HG03442 (cell line): ENCODE measurements at regions not wholly inside any gene's neighbourhood (a gene's known extent, or its start where the extent isn't known, plus 50 kb on each side); places are given as distances from the start of the nearest gene placed in this dataset.

Experiments
- ATAC-seq: cut with Tn5 transposase; IDR thresholded peaks from one replicate; pipeline ENCODE4 v1.9.1; 2021; ENCODE audit warnings: mild to moderate bottlenecking, moderate library complexity; ENCODE audit not compliant: unreplicated experiment

GRCh38 chr11:104365676-104366075 is 201.7 kb upstream of the PDGFD start:
- no peak for ATAC-seq

DNA sequence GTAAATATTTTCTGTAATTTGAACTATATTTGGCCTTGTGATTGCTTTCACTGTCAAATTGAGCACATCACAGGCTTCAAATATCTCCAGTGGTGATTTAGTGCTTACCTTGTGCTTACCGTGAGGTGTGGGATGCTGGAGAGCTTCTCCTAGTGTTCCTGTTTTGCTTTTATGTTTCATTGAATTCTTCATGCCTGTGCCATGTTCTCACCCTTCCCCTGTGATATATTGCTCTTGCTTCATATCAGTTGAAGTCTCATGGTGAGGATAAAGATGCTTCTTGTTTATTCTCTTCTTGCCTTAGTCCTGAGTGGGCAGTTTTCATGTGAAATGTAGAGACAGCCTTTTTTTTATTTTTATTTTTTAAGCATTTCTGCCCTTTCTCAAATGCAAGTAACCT is 198.0 kb upstream of the PDGFD start:
- no peak for ATAC-seq

- no peak for ATAC-seq
Measured at GRCh38 chr11:104352036-104352435, 188.1 kb upstream of the PDGFD start.

GRCh38 chr11:104343578-104343977 is 179.6 kb upstream of the PDGFD start:
- peak; percentile 56 for ATAC-seq

- ATAC-seq: no peak
Measured at GRCh38 chr11:104340590-104340989, 176.6 kb upstream of the PDGFD start.

- peak; percentile 60 for ATAC-seq
Measured at GRCh38 chr11:104339380-104339831, 175.5 kb upstream of the PDGFD start.

GRCh38 chr11:104338186-104338585 is 174.2 kb upstream of the PDGFD start:
- ATAC-seq: no peak

GRCh38 chr11:104337273-104337672 is 173.3 kb upstream of the PDGFD start:
- ATAC-seq: no peak

GRCh38 chr11:104333977-104334376 is 170.0 kb upstream of the PDGFD start:
- ATAC-seq: no peak

DNA sequence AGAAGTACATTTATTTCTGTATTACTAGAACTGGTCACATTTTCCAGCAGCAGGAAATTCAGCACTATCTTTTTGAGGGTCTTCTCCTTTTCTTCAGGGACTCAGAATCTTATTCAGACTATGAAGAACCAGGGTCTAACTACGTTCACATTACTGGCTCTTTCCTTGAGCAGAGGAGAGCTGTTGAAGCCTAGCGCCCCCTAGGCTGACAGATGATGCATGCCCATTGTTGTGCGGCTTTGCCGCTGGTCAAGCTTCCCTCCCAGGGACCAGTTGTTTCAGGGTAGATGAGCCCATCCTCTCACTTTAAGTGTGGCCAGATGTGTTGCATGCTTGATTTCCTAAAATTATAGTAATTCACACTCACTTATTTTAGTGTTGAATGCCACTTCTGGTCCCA is 168.2 kb upstream of the PDGFD start:
- ATAC-seq: no peak

GRCh38 chr11:104329078-104329665 is 165.2 kb upstream of the PDGFD start:
- no peak for ATAC-seq

- no peak for ATAC-seq
Measured at GRCh38 chr11:104328512-104328907, 164.6 kb upstream of the PDGFD start.

- ATAC-seq: no peak
Measured at GRCh38 chr11:104327861-104328511, 164.0 kb upstream of the PDGFD start.

GRCh38 chr11:104325093-104325492 is 161.1 kb upstream of the PDGFD start:
- ATAC-seq: no peak

- ATAC-seq: no peak
Measured at GRCh38 chr11:104324276-104324675, 160.3 kb upstream of the PDGFD start.

GRCh38 chr11:104323841-104324240 is 159.9 kb upstream of the PDGFD start:
- no peak for ATAC-seq

- no peak for ATAC-seq
Measured at GRCh38 chr11:104322696-104323095, 158.7 kb upstream of the PDGFD start.

- no peak for ATAC-seq
Measured at GRCh38 chr11:104320956-104321355, 157.0 kb upstream of the PDGFD start.

DNA sequence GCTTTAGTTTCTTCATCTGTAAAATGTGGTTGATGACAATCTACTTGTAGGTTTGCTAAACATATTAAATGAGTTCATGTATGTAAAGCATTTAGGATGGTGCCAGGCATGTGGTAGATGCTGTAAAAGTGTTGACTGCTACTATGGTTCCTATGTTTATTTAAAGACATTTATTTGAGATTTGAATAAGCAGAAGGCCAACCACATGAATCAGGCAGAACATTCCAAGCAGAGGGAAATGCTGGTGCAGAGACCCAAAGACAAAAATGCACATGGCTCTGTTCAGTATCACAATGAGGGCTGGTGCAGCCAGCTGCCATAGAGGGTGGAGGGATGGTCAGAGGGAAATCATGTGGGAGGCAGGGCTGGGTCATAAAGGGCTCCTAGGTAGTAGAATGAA is 156.2 kb upstream of the PDGFD start:
- ATAC-seq: no peak

- ATAC-seq: no peak
Measured at GRCh38 chr11:104319396-104319795, 155.4 kb upstream of the PDGFD start.

DNA sequence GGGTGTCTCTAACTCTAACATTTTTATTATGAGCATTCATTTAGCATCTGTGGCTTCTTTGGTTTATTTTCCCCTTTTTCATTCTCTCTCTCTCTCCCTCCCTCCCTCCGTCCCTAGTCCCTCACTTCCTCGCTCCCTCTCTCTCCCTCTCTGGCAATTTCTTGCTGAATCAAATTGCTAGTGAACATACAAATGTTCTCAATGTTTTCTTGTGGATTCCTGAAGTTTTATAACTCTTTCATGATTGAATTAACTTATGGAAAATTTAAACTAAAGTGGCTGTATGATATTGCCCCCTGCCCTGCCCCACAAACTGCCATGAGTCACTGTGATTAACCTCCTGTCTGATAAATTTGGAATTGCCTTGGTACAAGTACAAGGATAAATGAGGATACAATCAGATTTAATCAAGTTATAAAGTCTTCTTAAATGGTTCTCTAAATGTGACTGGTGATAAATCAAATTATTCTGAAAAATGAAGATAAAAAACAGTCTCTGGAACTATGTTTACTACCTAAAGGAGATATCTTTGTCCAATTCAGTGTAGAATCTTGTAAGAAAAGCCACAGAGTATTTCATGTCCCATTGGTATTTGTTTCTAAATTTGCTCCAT is 143.0 kb upstream of the PDGFD start:
- no peak for ATAC-seq

DNA sequence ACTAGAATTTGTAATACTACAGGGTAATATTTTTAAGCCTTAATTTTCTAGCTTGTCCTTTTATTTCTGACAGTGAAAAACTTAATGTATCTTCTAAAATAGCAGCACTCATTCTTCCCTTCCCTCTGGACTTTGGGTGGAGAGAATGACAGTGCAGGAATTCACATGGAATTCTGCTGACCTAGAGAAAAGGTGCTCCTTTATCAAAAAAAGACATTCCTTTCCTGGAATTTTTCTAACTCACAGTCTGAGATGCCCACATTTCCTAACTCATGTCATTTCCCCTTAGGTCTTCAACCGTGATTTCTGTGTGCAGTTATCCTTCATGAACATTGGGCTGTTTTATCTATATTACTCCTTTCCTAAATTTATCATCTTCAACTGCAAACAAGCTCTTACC is 137.8 kb upstream of the PDGFD start:
- no peak for ATAC-seq
